HepG2 (cell line): ENCODE measurements at regions not wholly inside any gene's neighbourhood (a gene's known extent, or its start where the extent isn't known, plus 50 kb on each side); places are given as distances from the start of the nearest gene placed in this dataset.

Experiments used
- ATAC-seq: fragments of 200-7000 bp; cut with Tn5 transposase; 3 replicates; pipeline ENCODE4 v1.9.1; 2020; ENCODE audit warnings: mild to moderate bottlenecking, moderate library complexity
- BruUV-seq: library from RNA; stranded (reverse); fragments of 400-500 nt; replicated peaks from 2 replicates; lab custom pipeline; 2021; lab: Mats Ljungman, UMichigan
- CTCF ChIA-PET: fragments of 300-600 bp; formaldehyde crosslinking; extraction: SDS; loops from one replicate; lab custom pipeline; 2021; ENCODE audit warnings: low total read pairs, inconsistent platforms, low intra/inter-chr PET ratio; lab: Yijun Ruan, JAX
- POLR2A ChIA-PET: fragments of 350-600 bp; sonication (Branson Sonifier 250); formaldehyde crosslinking; loops from one replicate; lab custom pipeline; 2020; ENCODE audit warnings: antibody characterized with exemption, inconsistent platforms; lab: Yijun Ruan, JAX
- DNase-seq: peaks from one replicate; pipeline ENCODE4 v3.0.0-alpha.2; 2015; ENCODE audit warnings: low spot score
- FAIRE-seq: peaks from 3 replicates; lab custom pipeline; 2011; peaks lifted over from hg19 to GRCh38; lab: Jason Lieb, UNC
- H2AFZ ChIP-seq: one replicate; pipeline ENCODE4 v1.6.1; 2011; ENCODE audit warnings: low read length, inconsistent platforms
- H3K27ac ChIP-seq: fragments of 300-600 bp; 3 replicates; pipeline ENCODE4 v1.8.0; 2011; ENCODE audit warnings: mixed run types, mild to moderate bottlenecking, mixed read lengths, low read length, inconsistent platforms; ENCODE audit not compliant: insufficient read depth; ENCODE audit errors: extremely low read length
- H3K27me3 ChIP-seq, 2 experiments: fragments of 200-600 bp in 1 of 2; 2 replicates in 1 of 2; 3 replicates in 1 of 2; pipeline versions ENCODE4 v1.6.0 to v1.8.0; 2011; ENCODE audit warnings: low read length in 2 of 2, mild to moderate bottlenecking in 2 of 2, moderate library complexity in 2 of 2, inconsistent platforms in 1 of 2; ENCODE audit not compliant: insufficient read depth in 2 of 2, control insufficient read depth in 1 of 2
- H3K36me3 ChIP-seq, 2 experiments: fragments of 200-600 bp in 1 of 2; replicated peaks in 1 of 2; 2 replicates in 1 of 2; 3 replicates in 1 of 2; pipeline versions ENCODE4 v1.5.1 to v1.8.0; 2011; ENCODE audit warnings: low read length in 2 of 2, inconsistent platforms in 1 of 2; ENCODE audit not compliant: insufficient read depth in 2 of 2, control insufficient read depth in 1 of 2
- H3K4me1 ChIP-seq: 2 replicates; pipeline ENCODE4 v1.5.1; 2012; ENCODE audit warnings: low read length, inconsistent platforms; ENCODE audit not compliant: insufficient read depth
- H3K4me2 ChIP-seq: 2 replicates; pipeline ENCODE4 v1.6.0; 2011; ENCODE audit warnings: low read depth, low read length, inconsistent platforms
- H3K4me3 ChIP-seq, 3 experiments: fragments of 200-600 bp in 1 of 3; sonication (generic), shearing (Covaris generic) in 1 of 3; replicated peaks in 1 of 3; 2 replicates each; pipeline ENCODE4 v1.5.1; 2011 to 2016; ENCODE audit warnings: low read length in 3 of 3, inconsistent platforms in 2 of 3, low read depth in 2 of 3, mild to moderate bottlenecking in 2 of 3, control low read depth in 1 of 3, mixed read lengths in 1 of 3; ENCODE audit not compliant: insufficient read depth in 1 of 3
- H3K79me2 ChIP-seq: one replicate; pipeline ENCODE4 v1.6.1; 2011; ENCODE audit warnings: low read length, inconsistent platforms; ENCODE audit not compliant: insufficient read depth
- H3K9ac ChIP-seq: 2 replicates; pipeline ENCODE4 v1.6.0; 2011; ENCODE audit warnings: mild to moderate bottlenecking, low read depth, low read length, inconsistent platforms; ENCODE audit not compliant: insufficient read depth
- H3K9me3 ChIP-seq: 2 replicates; pipeline ENCODE4 v1.5.1; 2012; ENCODE audit warnings: mild to moderate bottlenecking, low read length
- H4K20me1 ChIP-seq: 2 replicates; pipeline ENCODE4 v1.6.0; 2011; ENCODE audit warnings: inconsistent platforms, mild to moderate bottlenecking, low read length, moderate library complexity; ENCODE audit not compliant: insufficient read depth
- CREBL2 ChIP-seq: sonication (generic); formaldehyde crosslinking; IDR thresholded peaks from 2 replicates; pipeline ENCODE4 v1.8.1; 2023; ENCODE audit warnings: missing genetic modification reagents, mild to moderate bottlenecking, borderline replicate concordance
- ISL2 ChIP-seq: sonication (generic); formaldehyde crosslinking; IDR thresholded peaks from 2 replicates; pipeline ENCODE4 v1.5.0; 2020; ENCODE audit warnings: missing genetic modification reagents
- KDM1A ChIP-seq: IDR thresholded peaks from 2 replicates; pipeline ENCODE4 v1.6.1; 2016; ENCODE audit warnings: missing compliant biosample characterization
- ONECUT2 ChIP-seq: sonication (generic); formaldehyde crosslinking; IDR thresholded peaks from 2 replicates; pipeline ENCODE4 v1.4.0; 2020; ENCODE audit warnings: missing genetic modification reagents
- PCBP2 ChIP-seq: fragments of 200-400 bp; formaldehyde crosslinking; optimal IDR thresholded peaks from 2 replicates; pipeline ENCODE3; 2018; ENCODE audit warnings: low read length, low read depth; ENCODE audit not compliant: poor library complexity, severe bottlenecking
- SNAPC4 ChIP-seq: sonication (generic); formaldehyde crosslinking; IDR thresholded peaks from 2 replicates; pipeline ENCODE4 v1.4.0; 2020; ENCODE audit warnings: mild to moderate bottlenecking, missing genetic modification reagents
- ZBTB7B ChIP-seq: sonication (generic); formaldehyde crosslinking; IDR thresholded peaks from 2 replicates; pipeline ENCODE4 v1.4.0; 2020; ENCODE audit warnings: missing genetic modification reagents
- ZNF281 ChIP-seq: sonication (generic); formaldehyde crosslinking; IDR thresholded peaks from 2 replicates; pipeline ENCODE4 v1.4.0; 2020; ENCODE audit warnings: missing genetic modification reagents, borderline replicate concordance
- ZNF33A ChIP-seq: sonication (generic); formaldehyde crosslinking; IDR thresholded peaks from 2 replicates; pipeline ENCODE4 v1.5.1; 2020; ENCODE audit warnings: missing genetic modification reagents, mild to moderate bottlenecking, moderate library complexity, borderline replicate concordance
- ZNF383 ChIP-seq: sonication (generic); formaldehyde crosslinking; IDR thresholded peaks from 2 replicates; pipeline ENCODE4 v1.4.0; 2020; ENCODE audit warnings: missing genetic modification reagents, mild to moderate bottlenecking, borderline replicate concordance
- ZNF547 ChIP-seq: sonication (generic); formaldehyde crosslinking; IDR thresholded peaks from 2 replicates; pipeline ENCODE4 v1.5.1; 2020; ENCODE audit warnings: mild to moderate bottlenecking, missing genetic modification reagents
- ZNF766 ChIP-seq: sonication (generic); formaldehyde crosslinking; IDR thresholded peaks from 2 replicates; pipeline ENCODE4 v1.5.0; 2020; ENCODE audit warnings: missing genetic modification reagents, borderline replicate concordance
- WGBS: methylation state at CpG from one replicate; pipeline ENCODE4 v1.1.6; 2017; ENCODE audit warnings: low lambda C conversion rate; 5-methylcytosine and 5-hydroxymethylcytosine counted together
- in situ Hi-C: cut with HindIII; loops from 2 replicates; pipeline ENCODE4 v1.10.0; 2017; ENCODE audit warnings: low pct_unique_long_range_greater_than_20kb; ENCODE audit not compliant: extremely low pct_ligation_motif_present
- intact Hi-C: fragments of 100-400 bp; cut with micrococcal nuclease; formaldehyde crosslinking; loops from one replicate; pipeline ENCODE4 v1.10.0; 2022; ENCODE audit not compliant: unreplicated experiment

GRCh38 chr1:239587574-239588369 lies 201.4 kb downstream of the CHRM3 start:
- no peak for TF ChIP-seq ZNF547 (CRISPR knock-in tag)
- TF ChIP-seq PCBP2, result no peak
- TF ChIP-seq ONECUT2 (CRISPR knock-in tag), result no peak
- no peak for TF ChIP-seq ZBTB7B
- no peak for TF ChIP-seq SNAPC4 (CRISPR knock-in tag)
- TF ChIP-seq ZNF281, result no peak
- TF ChIP-seq ZNF33A (CRISPR knock-in tag), result no peak
- TF ChIP-seq ZNF383 (CRISPR knock-in tag), result no peak
- TF ChIP-seq CREBL2, result no peak
- no peak for TF ChIP-seq ZNF766 (CRISPR knock-in tag)
- no peak for TF ChIP-seq ISL2 (CRISPR knock-in tag)
- TF ChIP-seq KDM1A (CRISPR knock-in tag), result no peak
- no peak overlapping the region for H2AFZ ChIP-seq
- FAIRE-seq (no peak), ATAC-seq (no peak), DNase-seq (no peak)
- no peak overlapping the region for H3K9ac ChIP-seq
- H3K4me2 ChIP-seq, result no peak overlapping the region
- in situ Hi-C loops, result no loop called here
- H3K27me3 ChIP-seq, result no peaks in the 10 kb centered on the region
- H3K27ac ChIP-seq, result no peak overlapping the region
- no peaks in the 10 kb centered on the region for H3K4me1 ChIP-seq
- no peak overlapping the region for H3K4me3 ChIP-seq
- no peaks in the 10 kb centered on the region for H3K36me3 ChIP-seq
- no peaks in the 10 kb centered on the region for H4K20me1 ChIP-seq
- peaks cover 61% of the 10 kb centered on the region for H3K9me3 ChIP-seq
- CTCF ChIA-PET, result no interaction called here
- intact Hi-C loops, result no loop called here
- POLR2A ChIA-PET, result no interaction called here
- no TSS peak for BruUV-seq
- WGBS, result 3% methylated on average over 6 of the region's 6 CpGs
- no peaks in the 10 kb centered on the region for H3K79me2 ChIP-seq
